ENCODE measurements at regions not wholly inside any gene's neighbourhood (a gene's known extent, or its start where the extent isn't known, plus 50 kb on each side); places are given as distances from the start of the nearest gene placed in this dataset.

DNA sequence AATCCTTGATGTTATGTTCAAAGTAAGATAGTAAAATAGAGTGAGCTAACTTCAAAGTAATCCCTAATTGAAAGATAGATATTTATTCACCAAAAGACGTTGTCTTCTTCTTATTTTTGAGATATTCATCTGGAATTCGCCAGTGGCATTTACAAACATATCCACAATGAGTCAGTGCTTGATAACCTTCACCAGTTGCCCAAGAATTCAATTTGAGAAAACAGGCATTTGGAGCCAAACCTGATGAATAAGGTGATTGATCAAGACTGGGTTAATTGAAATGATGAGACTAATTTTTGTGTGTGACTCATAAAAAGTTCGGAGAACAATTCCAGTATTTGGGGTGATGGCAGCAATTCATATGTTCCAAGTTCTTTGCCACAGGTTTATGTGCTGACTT is 344.0 kb downstream of the ARL4A start:
- TF ChIP-seq EZH2 (IDR thresholded peaks at IDR 0.05; ENCODE audit: insufficient read depth, poor library complexity, severe bottlenecking) = no peak
- no peak for TF ChIP-seq EZH2phosphoT487 (IDR thresholded peaks at IDR 0.05; ENCODE audit: insufficient read depth, low read depth)

All from GM23248 (cell line).